HUES48 (cell line): ENCODE measurements at regions not wholly inside any gene's neighbourhood (a gene's known extent, or its start where the extent isn't known, plus 50 kb on each side); places are given as distances from the start of the nearest gene placed in this dataset.

Source experiments
- H3K27ac ChIP-seq: one replicate; pipeline ENCODE4 v1.7.0; 2013; ENCODE audit warnings: low read depth, low read length, inconsistent platforms
- H3K27me3 ChIP-seq: 2 replicates; pipeline ENCODE4 v1.6.1; 2013; ENCODE audit warnings: mild to moderate bottlenecking, low read length; ENCODE audit not compliant: control insufficient read depth, insufficient read depth
- H3K36me3 ChIP-seq: 2 replicates; pipeline ENCODE4 v1.6.1; 2013; ENCODE audit warnings: low read length; ENCODE audit not compliant: control insufficient read depth, insufficient read depth
- H3K4me1 ChIP-seq: 2 replicates; pipeline ENCODE4 v1.6.1; 2013; ENCODE audit warnings: mild to moderate bottlenecking, low read length; ENCODE audit not compliant: control insufficient read depth, insufficient read depth
- H3K4me3 ChIP-seq: 2 replicates; pipeline ENCODE4 v1.5.1; 2013; ENCODE audit warnings: mild to moderate bottlenecking, low read depth, low read length
- H3K9ac ChIP-seq: 2 replicates; pipeline ENCODE4 v1.6.1; 2013; ENCODE audit warnings: mild to moderate bottlenecking, low read depth, low read length, moderate library complexity
- H3K9me3 ChIP-seq: 2 replicates; pipeline ENCODE4 v1.6.1; 2013; ENCODE audit warnings: low read length; ENCODE audit not compliant: control insufficient read depth, insufficient read depth

DNA sequence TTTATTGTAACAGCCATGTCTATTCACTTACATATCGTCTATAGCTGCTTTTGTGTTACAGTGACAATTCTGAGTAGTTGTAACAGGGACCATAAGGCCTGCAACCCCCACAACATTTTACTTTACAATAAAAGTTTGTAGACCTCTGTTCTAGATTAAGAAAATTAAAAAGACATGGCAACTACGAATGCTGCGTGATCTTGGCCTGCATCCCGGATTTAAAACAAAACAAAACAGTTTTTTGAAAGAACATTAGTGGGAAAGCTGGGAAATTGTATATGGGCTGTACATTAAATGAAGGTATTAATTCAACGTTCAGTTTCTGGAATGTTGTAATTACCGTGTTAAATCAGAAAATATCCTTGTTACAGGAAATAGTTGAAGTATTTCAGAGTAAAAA is 64.1 kb downstream of the RMI2 start:
- no peak overlapping the region for H3K27ac ChIP-seq
- no peak overlapping the region for H3K9ac ChIP-seq

DNA sequence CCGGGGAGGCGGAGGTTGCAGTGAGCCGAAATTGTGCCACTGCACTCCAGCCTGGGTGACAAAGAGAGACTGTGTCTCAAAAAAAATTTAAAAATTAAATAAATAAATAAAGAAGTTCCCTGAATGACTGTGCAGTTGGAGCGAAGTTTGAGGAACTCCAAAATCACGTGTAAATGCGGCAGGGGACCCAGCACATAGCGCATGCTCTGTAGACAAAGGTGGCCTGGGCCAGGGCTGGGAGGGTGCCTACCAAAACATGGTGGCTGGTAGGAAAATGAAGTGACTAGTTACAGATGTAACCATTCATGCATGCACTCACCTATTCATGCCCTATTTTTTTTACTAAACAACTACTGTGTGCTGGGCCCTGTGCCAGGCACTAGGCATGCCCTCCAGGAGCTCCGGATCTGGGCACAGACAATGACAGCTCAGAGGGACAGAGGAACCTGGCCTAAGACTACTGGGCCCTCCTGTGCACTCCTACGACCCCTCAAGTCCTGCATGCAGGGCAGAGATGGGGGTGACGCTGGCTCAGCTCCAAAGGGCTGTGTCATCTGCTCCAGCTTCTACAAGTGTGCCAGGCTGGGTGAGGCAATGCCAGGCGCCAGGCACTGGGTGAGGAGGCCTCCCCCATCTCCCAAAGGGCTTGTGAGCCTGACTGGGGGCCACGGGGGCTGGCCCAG is 65.3 kb downstream of the RMI2 start:
- Histone ChIP-seq H3K4me1 (peaks cover 4% of the 10 kb centered on the region; the same call in 1 of the 2 replicates), H3K36me3 (no peaks in the 10 kb centered on the region), H3K4me3 (no peak overlapping the region), H3K9ac (no peak overlapping the region), H3K27me3 (no peaks in the 10 kb centered on the region), H3K9me3 (no peaks in the 10 kb centered on the region), H3K27ac (no peak overlapping the region)

More for the DNA sequence above, 64.1 kb downstream of the RMI2 start:
- Histone ChIP-seq H3K4me3 (no peak overlapping the region), H3K27me3 (no peaks in the 10 kb centered on the region), H3K9me3 (no peaks in the 10 kb centered on the region), H3K4me1 (no peaks in the 10 kb centered on the region; the same call in 1 of the 2 replicates), H3K36me3 (no peaks in the 10 kb centered on the region)

DNA sequence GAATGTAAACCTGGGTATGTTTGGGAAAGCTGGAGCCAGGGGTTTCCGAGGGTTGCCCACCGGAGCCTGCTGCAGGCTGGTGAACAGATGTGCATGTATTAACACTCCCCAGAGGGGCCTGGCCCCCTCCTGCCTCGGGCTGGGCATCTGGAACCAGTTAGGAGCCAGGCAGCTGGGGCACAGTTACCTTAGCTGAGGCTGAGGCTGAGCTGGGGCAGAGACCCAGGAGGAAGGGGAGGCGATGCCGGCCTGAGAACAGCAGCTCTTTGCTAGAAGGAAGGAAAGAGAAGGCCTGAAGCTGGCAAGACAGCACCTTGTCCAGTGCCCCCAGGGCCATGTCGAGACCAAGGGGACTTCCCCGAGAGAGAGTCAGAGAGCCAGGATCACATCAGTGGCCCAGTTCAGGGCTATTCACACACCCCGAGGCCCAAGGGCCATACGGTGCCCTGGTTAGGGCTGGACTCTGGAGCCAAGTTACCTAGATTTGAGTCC is 65.8 kb downstream of the RMI2 start:
- H3K36me3 ChIP-seq = no peaks in the 10 kb centered on the region
- H3K4me3 ChIP-seq = no peak overlapping the region
- H3K9ac ChIP-seq = no peak overlapping the region
- peaks cover 4% of the 10 kb centered on the region; the same call in 1 of the 2 replicates for H3K4me1 ChIP-seq
- H3K27ac ChIP-seq = no peak overlapping the region
- H3K27me3 ChIP-seq = no peaks in the 10 kb centered on the region
- H3K9me3 ChIP-seq = no peaks in the 10 kb centered on the region

DNA sequence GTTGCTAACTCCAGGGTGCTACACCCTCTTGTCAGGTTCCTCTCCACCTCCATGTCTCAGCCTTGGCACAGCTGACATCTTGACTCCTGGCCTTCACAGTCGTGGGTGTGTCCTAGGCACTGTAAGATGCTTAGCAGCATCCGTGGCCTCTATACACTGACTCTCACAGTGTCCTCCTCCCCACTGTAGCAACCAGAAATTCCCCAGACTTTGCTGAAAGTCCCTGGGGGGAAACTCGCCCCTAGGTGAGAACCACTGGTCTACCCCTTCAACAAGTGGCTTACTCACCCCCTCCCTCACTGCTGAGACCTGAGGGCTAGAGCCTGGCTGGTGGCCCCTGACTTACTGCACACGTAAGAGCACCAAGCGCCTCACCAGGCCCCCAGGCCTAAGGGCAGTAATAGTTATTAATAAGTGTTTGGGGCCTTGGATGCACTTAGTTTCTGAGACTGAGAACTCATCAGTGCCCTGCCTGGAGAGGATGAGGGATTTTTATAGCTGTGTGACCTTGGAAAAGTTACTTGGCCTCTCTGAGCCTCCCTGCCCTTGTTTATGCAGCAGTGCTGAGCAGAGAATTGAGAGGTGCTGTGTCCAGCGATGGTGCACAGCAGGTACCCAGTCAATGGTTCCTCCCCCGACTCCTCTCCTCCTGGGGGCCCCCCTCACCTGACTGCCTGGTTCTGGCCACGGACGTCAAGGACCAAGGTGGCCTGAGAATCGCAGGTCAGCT is 67.1 kb downstream of the RMI2 start:
- Histone ChIP-seq H3K27ac (no peak overlapping the region), H3K27me3 (no peaks in the 10 kb centered on the region), H3K9me3 (no peaks in the 10 kb centered on the region), H3K36me3 (no peaks in the 10 kb centered on the region), H3K9ac (no peak overlapping the region), H3K4me1 (peaks cover 4% of the 10 kb centered on the region; the same call in 1 of the 2 replicates), H3K4me3 (no peak overlapping the region)

DNA sequence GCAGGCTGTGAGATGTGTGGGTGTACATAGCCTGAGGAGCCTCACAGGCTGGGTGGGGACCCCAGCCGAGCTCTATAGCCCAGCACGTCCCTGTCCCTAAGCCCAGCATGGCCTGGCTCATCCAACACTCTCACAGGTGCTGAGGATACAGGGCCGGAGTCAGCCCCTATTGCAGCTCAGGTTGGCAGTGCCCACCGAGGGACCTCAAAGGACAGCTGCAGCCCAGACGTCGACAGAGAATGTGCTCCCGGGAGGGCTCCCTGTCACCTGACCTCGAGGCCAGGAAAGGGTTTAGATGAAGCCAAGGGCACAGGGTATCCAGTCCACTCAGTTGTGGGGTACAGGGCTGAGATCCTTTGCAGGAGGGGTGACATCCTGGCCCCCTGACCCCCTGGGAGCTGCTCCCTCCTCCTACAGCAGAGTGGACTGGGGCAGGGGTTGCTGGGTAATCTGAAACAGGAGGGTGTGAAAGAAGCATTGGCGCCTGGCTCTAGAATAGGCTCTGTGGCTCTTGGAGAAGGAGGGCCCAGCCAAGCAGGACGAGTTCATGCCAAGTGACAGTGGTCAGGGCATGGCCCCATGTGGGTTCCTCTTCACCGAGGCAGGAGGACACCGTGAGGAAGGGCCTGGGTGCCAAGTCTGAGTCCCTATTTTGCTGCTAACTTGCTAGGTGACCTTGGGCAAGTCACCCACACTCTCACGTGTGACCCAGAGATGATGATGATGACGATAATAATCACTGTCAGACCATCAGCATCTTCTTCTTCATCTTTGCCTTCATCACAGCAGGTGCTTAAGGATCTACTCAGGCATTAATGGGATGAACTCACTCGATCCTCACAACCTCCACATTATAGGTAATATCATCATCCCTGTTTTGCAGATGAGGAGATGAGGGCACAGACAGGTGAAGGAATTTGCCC is 68.0 kb downstream of the RMI2 start:
- Histone ChIP-seq H3K9ac (no peak overlapping the region), H3K4me3 (no peak overlapping the region), H3K4me1 (peaks cover 4% of the 10 kb centered on the region; the same call in 1 of the 2 replicates), H3K27ac (no peak overlapping the region), H3K36me3 (no peaks in the 10 kb centered on the region), H3K9me3 (no peaks in the 10 kb centered on the region), H3K27me3 (no peaks in the 10 kb centered on the region)

DNA sequence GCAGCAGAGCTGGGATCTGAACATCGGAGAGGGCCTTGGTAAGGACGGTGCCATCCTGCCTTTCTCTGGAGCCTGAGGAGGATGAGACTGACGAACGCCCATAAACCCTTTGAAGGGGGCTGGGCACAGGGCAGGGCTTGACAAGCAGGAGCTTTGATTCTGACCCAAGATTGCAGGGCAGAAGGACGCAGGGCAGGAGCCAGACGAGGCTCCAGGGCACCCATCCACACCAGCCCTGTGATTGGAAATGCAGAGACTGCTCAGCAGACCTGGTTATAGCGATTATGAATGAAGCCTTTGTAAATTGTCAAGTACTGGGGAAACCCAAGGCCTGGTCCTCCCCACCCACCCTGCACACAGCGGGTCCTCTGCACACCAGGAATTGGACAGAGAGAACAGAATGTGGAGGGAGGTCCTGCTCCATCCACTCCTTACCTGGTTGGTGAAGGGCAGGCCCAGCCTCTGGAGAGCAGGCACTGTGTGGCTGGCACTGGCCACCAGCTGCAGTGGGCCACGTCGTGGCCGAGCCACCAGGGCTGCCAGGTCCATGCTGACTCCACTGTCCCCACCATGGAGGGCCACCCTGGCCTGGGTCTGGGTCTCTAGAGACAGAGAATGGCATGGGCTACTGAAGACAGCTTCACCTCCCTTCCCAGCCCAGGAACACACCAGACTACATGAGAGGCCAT is 68.8 kb downstream of the RMI2 start:
- Histone ChIP-seq H3K4me1 (peaks cover 4% of the 10 kb centered on the region; the same call in 1 of the 2 replicates), H3K27me3 (no peaks in the 10 kb centered on the region), H3K9ac (no peak overlapping the region), H3K27ac (no peak overlapping the region), H3K4me3 (no peak overlapping the region), H3K9me3 (no peaks in the 10 kb centered on the region), H3K36me3 (no peaks in the 10 kb centered on the region)

DNA sequence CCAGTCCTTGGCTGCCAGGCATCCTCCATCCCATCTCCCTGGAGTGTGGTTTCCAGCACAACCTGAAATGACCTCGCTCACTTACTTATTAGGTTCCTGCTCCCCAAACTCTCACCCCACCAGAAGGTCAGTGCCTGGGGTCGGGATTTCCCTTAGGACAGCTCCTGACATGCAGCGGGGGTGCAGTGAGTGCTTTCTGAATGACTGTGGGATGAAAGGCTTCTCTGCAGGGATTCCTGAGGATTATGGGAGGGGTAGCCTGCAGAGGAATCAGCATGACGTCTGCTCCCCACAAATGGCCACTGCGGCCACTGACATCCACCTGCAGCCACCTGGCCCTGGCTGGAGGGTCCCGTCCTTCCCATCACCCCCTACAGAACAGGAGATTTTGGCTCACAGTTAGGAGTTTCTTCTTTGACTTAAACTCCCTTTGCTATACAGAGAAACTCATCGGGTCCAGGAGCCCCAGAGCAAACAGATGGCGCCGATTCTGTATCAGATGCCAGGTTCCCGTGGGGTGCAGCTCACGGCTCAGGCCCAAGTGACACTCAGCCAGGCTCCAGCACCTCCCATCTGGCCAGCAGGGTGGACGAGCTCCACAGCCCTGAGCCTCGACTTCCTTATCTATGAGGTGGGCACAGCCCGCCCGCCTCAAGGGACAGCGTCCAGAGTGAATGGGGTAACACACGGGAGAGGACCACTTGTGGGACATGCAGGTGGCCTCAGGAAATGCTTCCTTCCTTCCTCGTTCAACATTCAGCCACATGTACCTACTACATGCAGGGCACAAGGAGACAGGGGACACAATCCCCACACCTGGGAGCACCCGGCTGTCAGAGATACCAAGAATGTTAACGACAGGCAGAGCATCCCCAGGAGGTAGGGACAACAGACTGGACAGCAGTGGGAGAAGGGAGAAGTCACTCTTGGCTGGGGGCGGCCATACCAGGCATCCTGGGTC is 69.8 kb downstream of the RMI2 start:
- Histone ChIP-seq H3K4me3 (no peak overlapping the region), H3K9ac (no peak overlapping the region), H3K9me3 (no peaks in the 10 kb centered on the region), H3K27ac (no peak overlapping the region), H3K4me1 (peaks cover 4% of the 10 kb centered on the region; the same call in 1 of the 2 replicates), H3K27me3 (no peaks in the 10 kb centered on the region), H3K36me3 (no peaks in the 10 kb centered on the region)

DNA sequence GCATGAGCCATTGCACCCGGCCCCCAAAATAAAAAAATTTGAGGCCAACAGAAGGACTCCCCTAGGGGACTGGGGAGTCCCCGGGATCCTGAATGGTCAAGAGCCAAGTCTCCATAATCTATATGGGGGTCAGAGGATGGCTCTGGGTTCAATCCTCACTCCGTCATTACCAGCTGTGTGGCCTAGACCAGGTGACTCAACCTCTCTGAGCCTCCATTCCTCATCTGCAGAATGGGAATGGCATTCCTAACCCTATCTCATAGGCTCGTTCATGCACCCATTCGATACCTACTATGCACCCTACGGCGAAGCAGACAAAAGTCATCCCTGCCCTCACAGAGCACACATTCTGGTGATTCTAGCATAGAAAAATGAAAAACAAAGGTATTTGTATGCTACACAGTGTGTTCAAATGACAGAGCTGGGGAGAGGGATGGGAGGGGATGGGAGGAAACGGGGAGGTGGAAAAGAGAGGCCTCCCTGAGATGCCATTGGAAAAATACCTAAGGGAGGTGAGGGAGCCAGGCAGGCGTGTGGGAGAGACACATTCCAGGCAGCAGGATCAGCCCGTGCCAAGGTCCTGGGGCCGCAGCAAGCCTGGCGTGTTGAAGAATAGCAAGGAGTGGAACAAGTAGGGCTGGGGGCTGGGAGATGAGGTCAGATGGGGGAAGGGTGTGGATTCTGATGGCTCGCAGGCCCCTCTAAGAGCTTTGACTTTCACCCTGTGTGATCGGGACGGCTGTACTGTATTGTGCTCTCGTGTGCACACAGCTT is 71.2 kb downstream of the RMI2 start:
- no peak overlapping the region for H3K4me3 ChIP-seq
- no peak overlapping the region for H3K9ac ChIP-seq
- H3K27me3 ChIP-seq = no peaks in the 10 kb centered on the region
- no peaks in the 10 kb centered on the region for H3K36me3 ChIP-seq
- H3K9me3 ChIP-seq = no peaks in the 10 kb centered on the region
- H3K27ac ChIP-seq = no peak overlapping the region
- peaks cover 4% of the 10 kb centered on the region; the same call in 1 of the 2 replicates for H3K4me1 ChIP-seq

DNA sequence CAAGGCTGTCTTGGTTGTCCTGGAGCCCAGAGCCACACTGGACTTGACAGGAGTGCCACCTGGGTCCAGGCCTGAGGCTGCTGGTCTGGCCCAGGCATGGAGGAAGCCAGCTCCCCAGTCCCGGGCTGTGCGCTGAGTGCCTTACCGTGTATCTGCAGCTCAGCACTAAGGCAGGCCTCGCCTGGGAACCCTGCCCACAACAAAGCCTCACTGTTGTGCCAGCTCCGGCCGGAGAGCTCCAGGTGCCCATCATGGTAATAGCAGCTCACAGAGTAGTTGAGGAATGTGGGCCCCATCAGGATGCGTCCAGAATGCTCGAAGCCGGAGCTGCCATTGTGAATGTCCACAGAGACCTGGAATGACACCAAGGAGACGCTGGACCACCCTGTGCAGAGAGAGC is 72.2 kb downstream of the RMI2 start:
- no peaks in the 10 kb centered on the region for H3K36me3 ChIP-seq
- peaks cover 4% of the 10 kb centered on the region; the same call in 1 of the 2 replicates for H3K4me1 ChIP-seq
- H3K27me3 ChIP-seq = no peaks in the 10 kb centered on the region
- H3K9me3 ChIP-seq = no peaks in the 10 kb centered on the region
- H3K9ac ChIP-seq = no peak overlapping the region
- H3K27ac ChIP-seq = no peak overlapping the region
- no peak overlapping the region for H3K4me3 ChIP-seq
